ENCODE measurements at regions not wholly inside any gene's neighbourhood (a gene's known extent, or its start where the extent isn't known, plus 50 kb on each side); places are given as distances from the start of the nearest gene placed in this dataset.

GRCh38 chr6:131456565-131456964 is 116.5 kb upstream of the ARG1 start:
- H3K4me3 Mint-ChIP-seq (ENCODE audit: unreplicated experiment), result no peak overlapping the region
- peaks cover 11% of the 10 kb centered on the region for H3K27me3 Mint-ChIP-seq (ENCODE audit: low read depth)
- no peaks in the 10 kb centered on the region for H3K9me3 Mint-ChIP-seq (ENCODE audit: low read depth)

GRCh38 chr6:131459005-131459404 is 114.0 kb upstream of the ARG1 start:
- Mint-ChIP-seq H3K27ac (ENCODE audit: unreplicated experiment) (no peak overlapping the region), H3K36me3 (ENCODE audit: low read depth) (no peaks in the 10 kb centered on the region), H3K4me3 (ENCODE audit: unreplicated experiment) (no peak overlapping the region), H3K27me3 (ENCODE audit: low read depth) (peaks cover 15% of the 10 kb centered on the region), H3K9me3 (ENCODE audit: low read depth) (no peaks in the 10 kb centered on the region), H3K4me1 (ENCODE audit: low read depth) (peaks cover 4% of the 10 kb centered on the region)
- TF ChIP-seq, protein P1, sequence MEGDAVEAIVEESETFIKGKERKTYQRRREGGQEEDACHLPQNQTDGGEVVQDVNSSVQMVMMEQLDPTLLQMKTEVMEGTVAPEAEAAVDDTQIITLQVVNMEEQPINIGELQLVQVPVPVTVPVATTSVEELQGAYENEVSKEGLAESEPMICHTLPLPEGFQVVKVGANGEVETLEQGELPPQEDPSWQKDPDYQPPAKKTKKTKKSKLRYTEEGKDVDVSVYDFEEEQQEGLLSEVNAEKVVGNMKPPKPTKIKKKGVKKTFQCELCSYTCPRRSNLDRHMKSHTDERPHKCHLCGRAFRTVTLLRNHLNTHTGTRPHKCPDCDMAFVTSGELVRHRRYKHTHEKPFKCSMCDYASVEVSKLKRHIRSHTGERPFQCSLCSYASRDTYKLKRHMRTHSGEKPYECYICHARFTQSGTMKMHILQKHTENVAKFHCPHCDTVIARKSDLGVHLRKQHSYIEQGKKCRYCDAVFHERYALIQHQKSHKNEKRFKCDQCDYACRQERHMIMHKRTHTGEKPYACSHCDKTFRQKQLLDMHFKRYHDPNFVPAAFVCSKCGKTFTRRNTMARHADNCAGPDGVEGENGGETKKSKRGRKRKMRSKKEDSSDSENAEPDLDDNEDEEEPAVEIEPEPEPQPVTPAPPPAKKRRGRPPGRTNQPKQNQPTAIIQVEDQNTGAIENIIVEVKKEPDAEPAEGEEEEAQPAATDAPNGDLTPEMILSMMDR (IDR thresholded peaks at IDR 0.05), result no peak
- no peak for DNase-seq (ENCODE audit: low spot score)

More at GRCh38 chr6:131456565-131456964, 116.5 kb upstream of the ARG1 start:
- peaks cover 4% of the 10 kb centered on the region for H3K4me1 Mint-ChIP-seq (ENCODE audit: low read depth)
- H3K27ac Mint-ChIP-seq (ENCODE audit: unreplicated experiment), result no peak overlapping the region
- no peaks in the 10 kb centered on the region for H3K36me3 Mint-ChIP-seq (ENCODE audit: low read depth)
- TF ChIP-seq, protein P1 (IDR thresholded peaks at IDR 0.05), result no peak
- no peak for DNase-seq (ENCODE audit: low spot score)

GRCh38 chr6:131460614-131461000 is 112.4 kb upstream of the ARG1 start:
- H3K27me3 Mint-ChIP-seq (ENCODE audit: low read depth), result peaks cover 15% of the 10 kb centered on the region
- H3K36me3 Mint-ChIP-seq (ENCODE audit: low read depth), result no peaks in the 10 kb centered on the region
- H3K4me3 Mint-ChIP-seq (ENCODE audit: unreplicated experiment), result no peak overlapping the region
- H3K27ac Mint-ChIP-seq (ENCODE audit: unreplicated experiment), result no peak overlapping the region
- no peaks in the 10 kb centered on the region for H3K9me3 Mint-ChIP-seq (ENCODE audit: low read depth)
- TF ChIP-seq, protein P1 (IDR thresholded peaks at IDR 0.05), result no peak
- peaks cover 4% of the 10 kb centered on the region for H3K4me1 Mint-ChIP-seq (ENCODE audit: low read depth)
- DNase-seq (ENCODE audit: low spot score), result no peak

- H3K4me1 Mint-ChIP-seq (ENCODE audit: low read depth), result no peaks in the 10 kb centered on the region
- no peaks in the 10 kb centered on the region for H3K36me3 Mint-ChIP-seq (ENCODE audit: low read depth)
- H3K27me3 Mint-ChIP-seq (ENCODE audit: low read depth), result no peaks in the 10 kb centered on the region
- no peak overlapping the region for H3K4me3 Mint-ChIP-seq (ENCODE audit: unreplicated experiment)
- DNase-seq (ENCODE audit: low spot score), result no peak
- no peak overlapping the region for H3K27ac Mint-ChIP-seq (ENCODE audit: unreplicated experiment)
- peaks cover 8% of the 10 kb centered on the region for H3K9me3 Mint-ChIP-seq (ENCODE audit: low read depth)
- TF ChIP-seq, protein P1 (IDR thresholded peaks at IDR 0.05), result no peak
Observed at GRCh38 chr6:131469130-131469529, 103.9 kb upstream of the ARG1 start.

GRCh38 chr6:131470534-131470933 is 102.5 kb upstream of the ARG1 start:
- Mint-ChIP-seq H3K9me3 (ENCODE audit: low read depth) (peaks cover 16% of the 10 kb centered on the region), H3K27ac (ENCODE audit: unreplicated experiment) (no peak overlapping the region), H3K36me3 (ENCODE audit: low read depth) (no peaks in the 10 kb centered on the region), H3K27me3 (ENCODE audit: low read depth) (no peaks in the 10 kb centered on the region), H3K4me1 (ENCODE audit: low read depth) (no peaks in the 10 kb centered on the region), H3K4me3 (ENCODE audit: unreplicated experiment) (no peak overlapping the region)
- DNase-seq (ENCODE audit: low spot score), result no peak
- TF ChIP-seq, protein P1 (IDR thresholded peaks at IDR 0.05), result no peak

Measured in chondrocyte (in vitro differentiated cells).